ENCODE measurements at regions not wholly inside any gene's neighbourhood (a gene's known extent, or its start where the extent isn't known, plus 50 kb on each side); places are given as distances from the start of the nearest gene placed in this dataset.

GRCh38 chr6:14353798-14354197 is 236.2 kb downstream of the CD83 start:
- no peak for TF ChIP-seq CTCF (IDR thresholded peaks at IDR 0.05; ENCODE audit: insufficient read depth in 1 of 2, low read depth in 1 of 2, low read length in 1 of 2, severe bottlenecking in 1 of 2, unreplicated experiment in 1 of 2)
- H3K4me3 ChIP-seq (ENCODE audit: low read depth, low read length), result no peak overlapping the region
- ChIA-PET CTCF (no interaction called here), POLR2A (no interaction called here)
- intact Hi-C loops (cut with micrococcal nuclease; ENCODE audit: unreplicated experiment), result no loop called here
- Mint-ChIP-seq H3K27ac (ENCODE audit: unreplicated experiment) (no peak overlapping the region), H3K36me3 (ENCODE audit: insufficient read depth, unreplicated experiment) (no peaks in the 10 kb centered on the region), H3K9me3 (ENCODE audit: unreplicated experiment) (peaks cover 9% of the 10 kb centered on the region), H3K4me3 (ENCODE audit: unreplicated experiment) (no peak overlapping the region), H3K27me3 (ENCODE audit: insufficient read depth, unreplicated experiment) (no peaks in the 10 kb centered on the region), H3K4me1 (ENCODE audit: low read depth, unreplicated experiment) (no peaks in the 10 kb centered on the region)
- no peaks in the 10 kb centered on the region; the same call in 1 of the 2 replicates for H3K27me3 ChIP-seq (replicated peaks; ENCODE audit: control insufficient read depth, insufficient read depth, low read length)
- no TSS peak for BruUV-seq (replicated peaks)
- H3K9me3 ChIP-seq, result no peaks in the 10 kb centered on the region
- DNase-seq, result no peak
- no peaks in the 10 kb centered on the region for H3K4me1 ChIP-seq
- H3K36me3 ChIP-seq (ENCODE audit: control insufficient read depth, insufficient read depth, low read length), result no peaks in the 10 kb centered on the region

GRCh38 chr6:14354919-14355572 is 237.5 kb downstream of the CD83 start:
- Histone ChIP-seq H3K4me1 (no peaks in the 10 kb centered on the region), H3K36me3 (ENCODE audit: control insufficient read depth, insufficient read depth, low read length) (no peaks in the 10 kb centered on the region), H3K4me3 (ENCODE audit: low read depth, low read length) (no peak overlapping the region), H3K9me3 (no peaks in the 10 kb centered on the region), H3K27me3 (replicated peaks; ENCODE audit: control insufficient read depth, insufficient read depth, low read length) (no peaks in the 10 kb centered on the region; the same call in 1 of the 2 replicates)
- no peaks in the 10 kb centered on the region for H3K27me3 Mint-ChIP-seq (ENCODE audit: insufficient read depth, unreplicated experiment)
- no peak overlapping the region for H3K27ac Mint-ChIP-seq (ENCODE audit: unreplicated experiment)
- no peaks in the 10 kb centered on the region for H3K4me1 Mint-ChIP-seq (ENCODE audit: low read depth, unreplicated experiment)
- intact Hi-C loops (cut with micrococcal nuclease; ENCODE audit: unreplicated experiment), result no loop called here
- H3K9me3 Mint-ChIP-seq (ENCODE audit: unreplicated experiment), result peaks cover 9% of the 10 kb centered on the region
- POLR2A ChIA-PET, result no interaction called here
- no peak for TF ChIP-seq CTCF (IDR thresholded peaks at IDR 0.05; ENCODE audit: insufficient read depth in 1 of 2, low read depth in 1 of 2, low read length in 1 of 2, severe bottlenecking in 1 of 2, unreplicated experiment in 1 of 2)
- H3K36me3 Mint-ChIP-seq (ENCODE audit: insufficient read depth, unreplicated experiment), result no peaks in the 10 kb centered on the region
- no peak overlapping the region for H3K4me3 Mint-ChIP-seq (ENCODE audit: unreplicated experiment)
- CTCF ChIA-PET, result no interaction called here
- DNase-seq, result no peak
- BruUV-seq (replicated peaks), result no TSS peak

GRCh38 chr6:14359438-14359837 is 241.9 kb downstream of the CD83 start:
- TF ChIP-seq CTCF (IDR thresholded peaks at IDR 0.05; ENCODE audit: insufficient read depth in 1 of 2, low read depth in 1 of 2, low read length in 1 of 2, severe bottlenecking in 1 of 2, unreplicated experiment in 1 of 2), result no peak
- H3K27me3 Mint-ChIP-seq (ENCODE audit: insufficient read depth, unreplicated experiment), result no peaks in the 10 kb centered on the region
- H3K36me3 ChIP-seq (ENCODE audit: control insufficient read depth, insufficient read depth, low read length), result no peaks in the 10 kb centered on the region
- no peaks in the 10 kb centered on the region for H3K36me3 Mint-ChIP-seq (ENCODE audit: insufficient read depth, unreplicated experiment)
- ChIA-PET POLR2A (no interaction called here), CTCF (no interaction called here)
- H3K4me3 Mint-ChIP-seq (ENCODE audit: unreplicated experiment), result no peak overlapping the region
- no TSS peak for BruUV-seq (replicated peaks)
- no peaks in the 10 kb centered on the region for H3K27me3 ChIP-seq (replicated peaks; ENCODE audit: control insufficient read depth, insufficient read depth, low read length)
- intact Hi-C loops (cut with micrococcal nuclease; ENCODE audit: unreplicated experiment), result no loop called here
- H3K4me1 ChIP-seq, result no peaks in the 10 kb centered on the region
- no peak overlapping the region for H3K27ac Mint-ChIP-seq (ENCODE audit: unreplicated experiment)
- H3K9me3 Mint-ChIP-seq (ENCODE audit: unreplicated experiment), result no peaks in the 10 kb centered on the region
- DNase-seq, result no peak
- H3K4me3 ChIP-seq (ENCODE audit: low read depth, low read length), result no peak overlapping the region
- no peaks in the 10 kb centered on the region for H3K9me3 ChIP-seq
- no peaks in the 10 kb centered on the region for H3K4me1 Mint-ChIP-seq (ENCODE audit: low read depth, unreplicated experiment)

All from Caco-2 (cell line).